HG03196 (cell line): ENCODE measurements at regions not wholly inside any gene's neighbourhood (a gene's known extent, or its start where the extent isn't known, plus 50 kb on each side); places are given as distances from the start of the nearest gene placed in this dataset.

ENCODE experiments used
- ATAC-seq: cut with Tn5 transposase; IDR thresholded peaks from one replicate; pipeline ENCODE4 v1.9.1; 2021; ENCODE audit not compliant: unreplicated experiment

GRCh38 chr11:62073061-62073460 lies 50.8 kb upstream of the INCENP start:
- ATAC-seq, result no peak

GRCh38 chr11:62071408-62071807 lies 52.4 kb upstream of the INCENP start:
- ATAC-seq, result no peak

GRCh38 chr11:62069986-62070919 lies 53.6 kb upstream of the INCENP start:
- ATAC-seq, result no peak

- ATAC-seq, result no peak
Observed at GRCh38 chr11:62069374-62069773, 54.4 kb upstream of the INCENP start.

- ATAC-seq, result no peak
Observed at GRCh38 chr11:62068730-62069129, 55.1 kb upstream of the INCENP start.

- ATAC-seq, result no peak
Observed at GRCh38 chr11:62067741-62068140, 56.1 kb upstream of the INCENP start.

GRCh38 chr11:62064221-62064620 lies 59.6 kb upstream of the INCENP start:
- no peak for ATAC-seq

GRCh38 chr11:62062223-62062861 lies 61.5 kb upstream of the INCENP start:
- no peak for ATAC-seq

- ATAC-seq, result no peak
Observed at GRCh38 chr11:62061356-62062222, 62.2 kb upstream of the INCENP start.

- ATAC-seq, result no peak
Observed at GRCh38 chr11:62057069-62057468, 66.7 kb upstream of the INCENP start.

GRCh38 chr11:62055970-62056369 lies 67.8 kb upstream of the INCENP start:
- no peak for ATAC-seq

- no peak for ATAC-seq
Observed at GRCh38 chr11:62054484-62055121, 69.2 kb upstream of the INCENP start.

GRCh38 chr11:62054081-62054480 lies 69.7 kb upstream of the INCENP start:
- ATAC-seq, result no peak

- ATAC-seq, result no peak
Observed at GRCh38 chr11:62050716-62051115, 73.1 kb upstream of the INCENP start.

GRCh38 chr11:62048100-62048499 lies 75.7 kb upstream of the INCENP start:
- no peak for ATAC-seq

- no peak for ATAC-seq
Observed at GRCh38 chr11:62046568-62047100, 77.2 kb upstream of the INCENP start.

GRCh38 chr11:62044639-62045121 lies 77.2 kb upstream of the FTH1 start:
- no peak for ATAC-seq

GRCh38 chr11:62035293-62035692 lies 67.9 kb upstream of the FTH1 start:
- no peak for ATAC-seq

GRCh38 chr11:62034036-62034338 lies 66.6 kb upstream of the FTH1 start:
- ATAC-seq, result no peak

- ATAC-seq, result no peak
Observed at GRCh38 chr11:62033191-62034035, 66.0 kb upstream of the FTH1 start.
